H7 (cell line): ENCODE measurements at regions not wholly inside any gene's neighbourhood (a gene's known extent, or its start where the extent isn't known, plus 50 kb on each side); places are given as distances from the start of the nearest gene placed in this dataset.
A peak's percentile ranks its signal among the peaks of the same experiment; 100 is the strongest.
"Not testable (repeated sequence)": the region's sequence is repeated elsewhere in the genome, so short reads cannot be mapped to it uniquely, and the experiment has no call there.

ENCODE experiments used
- DNase-seq: peaks from one replicate; pipeline ENCODE4 v3.0.0; 2012
- H3K27me3 ChIP-seq: 2 replicates; pipeline ENCODE4 v1.6.0; 2011; ENCODE audit warnings: mild to moderate bottlenecking, low read length; ENCODE audit not compliant: control insufficient read depth, insufficient read depth
- H3K36me3 ChIP-seq: replicated peaks from 2 replicates; pipeline ENCODE4 v1.5.1; 2011; ENCODE audit warnings: low read length; ENCODE audit not compliant: control insufficient read depth, insufficient read depth
- H3K4me3 ChIP-seq: 2 replicates; pipeline ENCODE4 v1.5.1; 2011; ENCODE audit warnings: low read depth, mild to moderate bottlenecking, control low read depth, low read length, moderate library complexity; ENCODE audit not compliant: insufficient read depth

DNA sequence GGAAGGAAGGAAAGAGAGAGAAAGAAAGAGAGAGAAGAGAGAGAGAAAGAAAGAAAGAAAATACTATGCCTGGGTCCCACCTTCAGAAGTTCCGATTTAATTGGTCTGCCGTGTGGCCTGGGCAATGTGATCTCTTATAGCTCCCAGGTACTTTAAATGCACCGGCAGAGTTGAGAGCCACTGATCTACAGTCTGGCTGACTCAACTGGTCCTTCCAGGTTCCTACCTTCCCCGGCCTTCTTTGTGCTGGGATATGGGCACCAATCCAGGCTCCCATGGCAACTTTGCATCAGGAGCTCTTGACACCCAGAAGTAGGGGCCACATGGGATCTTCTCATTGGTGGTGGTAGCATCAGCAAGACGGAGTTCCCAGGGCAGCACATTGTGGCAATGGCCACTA lies 186.5 kb upstream of the ATP6AP2 start:
- Histone ChIP-seq H3K27me3 (no peaks in the 10 kb centered on the region), H3K4me3 (no peak overlapping the region), H3K36me3 (no peaks in the 10 kb centered on the region)
- DNase-seq = no peak

DNA sequence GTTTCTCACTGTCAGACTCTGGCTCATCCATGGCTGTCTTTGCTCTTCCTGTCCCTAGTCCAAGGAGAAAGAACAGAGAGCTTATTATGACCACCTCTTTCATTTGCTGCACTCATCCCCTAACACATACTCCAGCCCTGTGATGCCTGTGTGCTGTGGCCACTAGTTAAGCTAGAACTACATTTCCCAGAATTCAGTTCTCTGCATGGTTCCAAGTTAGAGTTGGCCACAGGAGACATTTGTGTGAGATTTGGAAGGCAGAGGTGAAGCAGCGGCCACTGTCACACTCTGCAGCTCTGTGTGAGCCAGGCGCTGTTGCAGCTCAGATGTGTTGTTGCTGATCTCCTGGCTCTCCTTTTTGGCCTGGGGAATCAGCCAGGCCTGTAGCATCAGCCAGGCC lies 188.2 kb upstream of the ATP6AP2 start:
- Histone ChIP-seq H3K4me3 (no peak overlapping the region), H3K36me3 (no peaks in the 10 kb centered on the region), H3K27me3 (no peaks in the 10 kb centered on the region)
- no peak for DNase-seq

- no peaks in the 10 kb centered on the region for H3K27me3 ChIP-seq
- H3K4me3 ChIP-seq = no peak overlapping the region
- no peaks in the 10 kb centered on the region for H3K36me3 ChIP-seq
- no peak for DNase-seq
Observed at GRCh38 chrX:40391662-40392061, 189.1 kb upstream of the ATP6AP2 start.

GRCh38 chrX:40389555-40389954 lies 191.2 kb upstream of the ATP6AP2 start:
- Histone ChIP-seq H3K27me3 (no peaks in the 10 kb centered on the region), H3K36me3 (no peaks in the 10 kb centered on the region), H3K4me3 (no peak overlapping the region)
- no peak for DNase-seq

GRCh38 chrX:40388441-40388840 lies 192.3 kb upstream of the ATP6AP2 start:
- DNase-seq = no peak
- H3K36me3 ChIP-seq = no peaks in the 10 kb centered on the region
- no peak overlapping the region for H3K4me3 ChIP-seq
- no peaks in the 10 kb centered on the region for H3K27me3 ChIP-seq

GRCh38 chrX:40387869-40388268 lies 192.9 kb upstream of the ATP6AP2 start:
- not testable (repeated sequence) for DNase-seq, H3K4me3 ChIP-seq, H3K36me3 ChIP-seq, H3K27me3 ChIP-seq

DNA sequence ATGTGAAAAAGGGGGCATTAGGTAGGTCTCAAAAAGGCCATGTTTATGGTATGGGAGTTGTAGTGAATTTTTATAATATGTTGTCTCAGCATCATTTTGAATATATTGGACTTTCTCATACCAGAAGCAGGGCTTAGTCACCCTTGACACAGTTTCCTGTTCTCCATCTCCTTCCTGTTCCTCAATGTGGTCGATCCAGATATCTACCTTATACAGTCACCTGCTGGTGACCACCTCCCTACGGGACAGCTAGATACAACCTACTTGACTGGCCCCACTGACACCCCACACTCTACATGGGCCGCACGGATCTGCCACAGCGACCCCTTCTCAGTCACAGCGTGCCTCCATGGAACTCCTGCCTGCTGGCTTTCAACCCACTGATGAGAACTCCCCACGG lies 193.5 kb upstream of the ATP6AP2 start:
- not testable (repeated sequence) for H3K36me3 ChIP-seq, DNase-seq, H3K4me3 ChIP-seq, H3K27me3 ChIP-seq

DNA sequence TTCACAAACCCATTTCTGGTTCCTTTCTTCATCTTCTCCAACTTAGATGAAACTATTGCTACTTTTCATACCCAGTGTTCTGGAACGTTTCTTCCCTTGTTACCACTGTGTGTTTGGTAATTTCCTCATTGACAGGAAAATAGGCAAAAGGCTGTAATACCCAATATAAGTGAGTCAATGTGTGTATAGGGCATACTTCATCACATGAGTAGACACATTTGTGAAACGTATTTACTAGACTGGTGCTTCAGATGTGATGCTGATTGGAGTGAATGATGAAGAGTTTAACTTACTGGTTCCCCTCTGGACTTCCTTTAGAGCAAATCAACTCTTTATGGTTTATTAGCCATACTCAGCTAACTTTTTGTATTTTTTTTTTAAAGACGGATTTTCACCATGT lies 195.1 kb upstream of the ATP6AP2 start:
- Histone ChIP-seq H3K36me3 (no peaks in the 10 kb centered on the region), H3K4me3 (no peak overlapping the region), H3K27me3 (no peaks in the 10 kb centered on the region)
- no peak for DNase-seq

DNA sequence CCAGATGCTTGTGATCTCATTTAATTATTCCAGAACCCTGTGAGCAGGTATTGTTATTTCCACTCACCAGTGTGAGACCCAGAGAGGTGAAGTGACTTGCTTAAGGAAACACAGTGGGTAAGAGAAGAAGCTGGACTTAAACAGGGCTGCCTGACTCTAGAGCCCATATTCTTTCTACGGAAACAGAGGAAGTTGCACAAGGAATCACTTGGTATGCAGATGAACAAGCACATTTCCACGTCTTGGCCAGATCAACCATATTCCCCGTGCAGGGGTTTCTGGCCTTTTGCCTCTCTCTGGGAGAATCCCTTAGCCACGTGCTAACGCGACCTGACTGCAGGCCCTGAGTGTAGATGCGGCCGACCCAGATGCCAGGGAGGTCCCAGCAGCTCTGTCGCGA lies 195.5 kb upstream of the ATP6AP2 start:
- DNase-seq = no peak
- H3K4me3 ChIP-seq = no peak overlapping the region
- H3K36me3 ChIP-seq = no peaks in the 10 kb centered on the region
- H3K27me3 ChIP-seq = no peaks in the 10 kb centered on the region

DNA sequence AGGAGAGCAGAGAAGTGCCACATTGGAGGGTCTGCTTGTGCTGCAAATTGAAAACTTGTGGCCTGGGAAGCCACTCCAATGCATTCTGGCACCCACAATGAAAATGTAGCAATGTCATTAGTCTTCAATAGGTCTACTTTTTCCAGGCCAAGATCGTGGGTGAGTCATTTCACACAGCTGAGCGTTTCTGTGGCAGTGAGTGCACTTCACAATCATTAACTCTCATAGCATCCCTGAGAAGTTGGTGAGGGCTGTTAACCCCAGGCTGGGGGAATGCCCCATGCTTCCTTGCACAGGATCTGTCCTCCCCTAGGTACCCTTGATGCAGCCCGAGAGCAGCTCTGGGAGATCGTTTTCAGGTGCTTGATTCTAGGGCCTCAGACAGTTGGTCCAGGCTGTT lies 196.8 kb upstream of the ATP6AP2 start:
- H3K27me3 ChIP-seq = no peaks in the 10 kb centered on the region
- DNase-seq = no peak

DNA sequence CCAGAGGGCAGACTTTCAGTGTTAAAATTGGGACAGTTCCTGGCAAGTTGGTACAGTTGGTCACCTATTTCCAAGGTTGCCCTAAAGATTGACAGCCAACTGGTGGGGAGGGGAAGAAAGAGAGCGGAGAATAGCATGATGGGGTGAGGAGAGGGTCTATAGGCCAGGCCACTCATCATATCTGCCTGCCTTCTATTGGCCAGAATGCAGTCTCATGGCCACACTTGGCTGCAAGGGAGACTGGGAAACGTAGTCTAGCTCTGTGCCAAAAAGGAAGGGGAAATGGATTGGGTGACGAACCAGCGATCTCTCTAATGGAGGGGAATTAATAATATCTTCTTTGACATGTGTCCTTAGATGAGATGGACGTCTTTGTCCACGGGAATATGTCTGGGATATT lies 197.4 kb upstream of the ATP6AP2 start:
- peak; percentile 69 for DNase-seq

More for the DNA sequence above, 196.8 kb upstream of the ATP6AP2 start:
- Histone ChIP-seq H3K4me3 (no peak overlapping the region), H3K36me3 (no peaks in the 10 kb centered on the region)

DNA sequence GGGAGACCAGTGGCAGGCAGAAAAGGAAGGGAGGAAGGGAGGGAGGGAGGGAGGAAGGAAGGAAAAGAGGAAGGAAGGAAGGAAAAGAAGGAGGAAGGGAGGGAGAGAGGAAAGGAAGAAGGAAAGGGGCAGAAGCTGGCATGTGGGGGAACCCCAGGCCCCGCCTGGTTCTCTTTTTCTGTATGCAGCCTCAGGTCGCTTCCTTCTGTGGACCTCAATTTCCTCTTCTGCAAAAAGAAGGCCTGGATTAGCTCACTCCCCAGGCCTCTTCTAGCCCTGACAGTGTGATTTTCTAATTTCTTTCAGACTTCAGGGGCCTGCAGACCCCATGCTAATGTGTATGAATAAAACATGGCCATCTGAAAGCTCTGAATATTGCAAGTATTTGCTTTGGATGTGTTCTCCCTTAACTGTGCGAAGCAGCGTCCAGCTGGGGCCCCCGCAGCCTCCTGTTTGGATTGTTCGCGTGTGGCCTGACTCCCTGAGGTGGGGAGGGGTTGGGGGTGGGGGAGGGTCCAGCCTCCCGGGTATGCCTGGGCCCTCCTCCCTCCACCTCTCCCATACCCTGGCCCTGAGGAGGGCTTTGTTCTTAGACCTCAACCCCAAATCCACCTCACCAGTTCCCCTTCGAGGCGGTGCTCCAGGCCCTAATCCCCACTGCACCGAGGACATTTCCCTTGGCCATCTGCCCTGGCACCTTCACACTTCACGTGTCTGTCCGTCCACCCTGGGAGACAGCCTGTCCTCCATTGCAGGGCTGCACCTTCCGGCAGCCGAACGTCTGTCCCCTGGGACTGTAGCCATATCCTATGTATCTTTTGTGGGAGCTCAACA lies 199.9 kb upstream of the ATP6AP2 start:
- peak; percentile 77 for DNase-seq

More for the DNA sequence above, 197.4 kb upstream of the ATP6AP2 start:
- no peaks in the 10 kb centered on the region for H3K27me3 ChIP-seq
- no peaks in the 10 kb centered on the region for H3K36me3 ChIP-seq
- H3K4me3 ChIP-seq = no peak overlapping the region

GRCh38 chrX:40377684-40378083 lies 203.1 kb upstream of the ATP6AP2 start:
- Histone ChIP-seq H3K36me3 (no peaks in the 10 kb centered on the region), H3K4me3 (no peak overlapping the region), H3K27me3 (no peaks in the 10 kb centered on the region)
- no peak for DNase-seq

More for the DNA sequence above, 199.9 kb upstream of the ATP6AP2 start:
- no peak overlapping the region for H3K4me3 ChIP-seq
- H3K27me3 ChIP-seq = no peaks in the 10 kb centered on the region
- no peaks in the 10 kb centered on the region for H3K36me3 ChIP-seq

DNA sequence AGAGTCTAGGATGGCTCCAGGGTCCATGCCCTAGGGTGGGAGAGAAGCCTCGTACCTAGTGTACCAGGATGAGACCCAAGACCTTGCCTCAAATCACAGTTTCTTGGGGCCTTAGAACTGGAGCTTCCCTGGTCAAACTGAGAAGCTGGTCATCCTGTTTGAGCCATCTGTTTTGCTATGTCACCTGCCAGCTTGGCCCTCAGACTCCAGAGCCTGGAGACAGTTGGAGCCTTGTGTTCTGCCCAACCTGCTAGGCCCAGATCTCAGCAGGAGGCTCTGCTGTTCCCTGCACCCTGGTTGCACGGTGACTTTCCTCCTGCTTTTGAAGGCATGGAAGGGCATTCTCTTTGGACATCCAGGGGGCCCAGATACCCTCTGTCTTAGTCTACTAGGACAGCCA lies 206.3 kb upstream of the ATP6AP2 start:
- no peak for DNase-seq
- no peaks in the 10 kb centered on the region for H3K27me3 ChIP-seq
- no peak overlapping the region for H3K4me3 ChIP-seq

DNA sequence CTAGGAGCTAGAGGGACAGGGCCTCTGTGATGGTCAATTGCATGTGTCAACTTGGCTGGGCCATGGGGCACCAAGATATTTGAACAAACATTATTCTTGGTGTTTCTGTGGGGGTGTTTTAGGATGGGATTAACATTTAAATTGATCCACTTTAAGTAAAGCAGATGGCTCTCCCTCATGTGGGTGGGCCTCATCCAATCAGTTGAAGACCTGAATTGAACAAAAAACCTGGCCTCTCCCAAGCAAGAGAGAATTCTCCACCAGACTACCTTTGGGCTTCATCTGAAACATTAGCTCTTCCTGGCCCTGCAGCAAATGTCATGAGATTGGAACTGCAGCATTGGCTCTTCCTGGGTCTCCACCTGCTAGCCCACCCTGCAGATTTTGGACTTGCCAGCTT lies 207.1 kb upstream of the ATP6AP2 start:
- Histone ChIP-seq H3K4me3 (no peak overlapping the region), H3K27me3 (no peaks in the 10 kb centered on the region), H3K36me3 (no peaks in the 10 kb centered on the region)

More for the DNA sequence above, 206.3 kb upstream of the ATP6AP2 start:
- H3K36me3 ChIP-seq = no peaks in the 10 kb centered on the region

GRCh38 chrX:40373025-40373424 lies 207.7 kb upstream of the ATP6AP2 start:
- Histone ChIP-seq H3K36me3 (no peaks in the 10 kb centered on the region), H3K4me3 (no peak overlapping the region), H3K27me3 (no peaks in the 10 kb centered on the region)
- no peak for DNase-seq

More for the DNA sequence above, 207.1 kb upstream of the ATP6AP2 start:
- no peak for DNase-seq
